Smooth muscle cell of the brain vasculature (primary cell): ENCODE measurements at regions not wholly inside any gene's neighbourhood (a gene's known extent, or its start where the extent isn't known, plus 50 kb on each side); places are given as distances from the start of the nearest gene placed in this dataset.

Source experiments
- DNase-seq: peaks from one replicate; pipeline ENCODE4 v3.0.0-alpha.2; 2012; ENCODE audit warnings: low read depth, low spot score

DNA sequence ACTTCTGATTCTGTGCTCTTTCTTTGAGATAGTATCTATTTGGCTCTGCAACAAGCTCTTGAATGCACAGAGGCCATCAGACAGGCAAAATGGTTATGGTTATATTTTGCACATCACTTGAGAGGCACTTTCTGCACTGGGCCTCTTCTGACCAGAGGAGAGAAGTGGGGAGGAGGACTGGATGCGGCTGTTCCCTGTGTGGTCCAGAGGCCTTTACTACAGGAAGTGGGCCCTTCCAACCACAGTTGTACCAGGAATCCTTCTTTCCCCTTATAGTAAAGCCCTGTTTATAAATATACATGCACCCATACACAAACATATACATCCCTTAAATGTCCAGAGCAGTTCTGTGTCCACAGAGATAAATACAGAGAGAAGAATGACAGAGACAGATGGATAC, 182.7 kb upstream of the HHIP start:
- DNase-seq = no peak

- DNase-seq = no peak
Measured at GRCh38 chr4:144463896-144464295, 182.1 kb upstream of the HHIP start.

DNA sequence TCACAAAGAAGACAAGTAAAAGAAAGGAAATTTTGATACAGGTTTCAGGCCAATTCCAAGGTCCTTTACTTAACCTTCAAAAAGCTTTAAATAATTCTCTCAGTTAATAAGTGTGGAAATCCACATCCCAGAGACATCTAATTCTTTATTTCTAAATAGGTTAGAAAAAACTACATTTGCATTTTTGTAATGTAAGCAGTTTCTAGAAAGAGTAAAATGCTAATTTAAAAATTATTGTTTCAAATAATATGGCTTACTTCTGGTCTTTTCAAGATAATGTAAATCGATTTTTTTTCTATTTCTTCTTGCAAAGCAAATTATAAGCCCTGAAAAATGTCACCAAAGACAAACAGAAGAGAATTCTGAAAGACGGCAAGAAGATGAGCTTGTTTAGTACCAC, 180.4 kb upstream of the HHIP start:
- DNase-seq = no peak

DNA sequence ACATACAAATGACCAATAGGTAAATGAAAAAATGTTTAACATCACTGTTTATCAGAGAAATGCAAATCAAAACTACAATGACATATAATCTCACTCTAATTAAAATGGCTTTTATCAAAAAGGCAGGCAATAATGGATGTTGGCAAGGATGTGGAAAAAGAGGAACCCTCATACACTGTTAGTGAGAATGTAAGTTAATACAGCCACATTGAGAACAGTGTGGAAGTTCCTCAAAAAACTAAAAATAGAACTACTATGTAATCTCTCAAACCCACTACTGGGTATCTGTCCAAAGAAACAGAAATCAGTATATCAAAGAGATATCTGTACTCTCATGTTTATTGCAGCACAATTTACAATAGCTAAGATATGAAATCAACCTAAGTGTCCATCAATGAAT, 165.9 kb upstream of the HHIP start:
- DNase-seq = no peak

DNA sequence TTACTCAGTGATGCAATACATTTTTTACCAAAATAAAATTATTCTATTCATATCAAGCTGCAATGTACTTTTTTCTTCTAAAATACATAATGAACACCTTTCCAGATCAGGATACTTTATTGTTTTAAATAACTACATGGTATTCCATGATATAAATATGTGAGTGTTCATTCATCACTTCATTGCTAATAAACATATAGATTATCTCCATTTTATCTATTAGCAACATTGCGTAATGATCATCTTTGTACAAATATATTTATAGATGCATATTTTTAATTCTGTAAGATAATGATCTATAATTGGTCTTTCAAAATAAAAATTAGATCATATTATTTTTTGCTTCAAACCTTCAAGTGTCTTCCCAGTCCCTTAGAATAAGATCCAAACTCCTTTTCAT, 156.1 kb upstream of the HHIP start:
- DNase-seq = no peak

- no peak for DNase-seq
Measured at GRCh38 chr4:144494280-144494679, 151.7 kb upstream of the HHIP start.

GRCh38 chr4:144495944-144496343, 150.0 kb upstream of the HHIP start:
- DNase-seq = no peak

- DNase-seq = no peak
Measured at GRCh38 chr4:144499777-144500176, 146.2 kb upstream of the HHIP start.

DNA sequence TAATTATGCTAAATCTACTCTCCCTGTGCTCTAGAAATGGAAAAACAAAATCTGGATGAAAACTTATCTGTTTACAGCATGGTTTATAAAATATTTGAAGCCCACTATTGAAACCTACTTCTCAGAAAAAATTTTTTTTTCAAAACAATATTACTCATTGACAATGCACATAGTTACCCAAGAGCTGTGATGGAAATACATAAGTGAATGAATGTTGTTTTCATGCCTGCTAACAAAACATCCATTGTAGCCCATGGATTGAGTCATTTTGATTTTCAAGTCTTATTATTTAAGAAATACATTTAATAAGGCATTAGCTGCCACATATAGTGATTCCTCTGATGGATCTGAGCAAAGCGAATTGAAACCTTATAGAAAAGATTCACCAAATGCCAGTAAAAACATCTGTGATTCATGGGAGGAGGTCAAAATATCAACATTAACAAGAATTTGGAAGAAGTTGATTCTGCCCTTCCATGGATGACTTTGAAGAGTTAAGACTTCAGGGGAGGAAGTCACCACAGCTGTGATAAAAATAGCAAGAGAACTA, 144.7 kb upstream of the HHIP start:
- no peak for DNase-seq

DNA sequence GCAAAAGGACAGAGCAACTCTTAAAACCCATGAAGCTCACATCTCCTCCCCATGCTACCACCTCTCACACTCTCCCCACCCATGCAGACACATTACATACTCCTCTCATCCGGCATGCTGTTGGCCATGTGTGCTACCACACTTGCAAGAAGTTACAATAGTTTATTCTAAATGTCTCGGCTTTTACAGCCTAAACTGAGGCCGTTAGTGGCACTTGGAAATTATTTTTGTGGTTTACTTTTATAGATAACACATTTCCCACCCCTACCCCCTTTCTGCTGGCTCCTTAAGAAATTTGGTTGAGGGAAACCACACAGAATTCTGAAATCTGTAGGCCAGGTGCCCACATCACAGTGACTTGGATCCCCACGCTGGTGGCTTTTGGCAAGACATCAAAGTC, 141.1 kb upstream of the HHIP start:
- DNase-seq = no peak

DNA sequence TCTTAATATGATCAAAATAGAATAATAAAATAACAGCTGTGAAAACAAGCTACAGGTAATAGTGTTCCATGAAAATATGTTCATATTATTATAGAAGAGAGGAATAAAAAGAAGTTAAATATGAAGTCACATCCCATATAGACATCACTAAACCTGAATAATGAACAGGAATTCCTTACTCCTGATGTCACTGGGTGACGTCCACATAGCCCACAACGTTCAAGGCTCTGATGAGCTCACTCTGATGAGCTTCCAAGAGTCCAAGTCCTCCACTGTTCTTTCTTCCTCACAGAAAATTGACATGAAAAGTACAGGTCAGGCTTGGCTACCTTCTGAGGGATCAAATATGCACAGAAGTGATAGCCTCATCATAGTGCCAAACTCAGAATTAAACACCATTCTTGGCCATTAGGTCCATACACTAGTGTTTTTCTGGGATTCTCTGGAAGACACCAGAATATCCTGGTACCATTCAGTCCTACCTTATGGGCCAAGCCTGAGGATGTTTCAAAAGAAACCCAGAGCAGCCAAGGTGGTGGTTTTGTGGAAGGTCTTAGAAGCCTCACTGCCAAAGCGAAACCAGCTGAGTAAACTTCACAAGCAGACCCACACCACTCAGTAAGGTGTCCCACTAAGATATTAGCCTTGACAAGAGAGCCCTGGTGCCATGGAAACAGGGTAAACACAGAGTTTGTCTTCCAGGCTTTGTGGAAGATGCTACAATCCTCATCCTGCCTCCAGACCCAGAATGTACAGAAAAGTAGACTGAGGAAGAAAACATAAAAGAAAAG, 138.4 kb upstream of the HHIP start:
- DNase-seq = no peak

DNA sequence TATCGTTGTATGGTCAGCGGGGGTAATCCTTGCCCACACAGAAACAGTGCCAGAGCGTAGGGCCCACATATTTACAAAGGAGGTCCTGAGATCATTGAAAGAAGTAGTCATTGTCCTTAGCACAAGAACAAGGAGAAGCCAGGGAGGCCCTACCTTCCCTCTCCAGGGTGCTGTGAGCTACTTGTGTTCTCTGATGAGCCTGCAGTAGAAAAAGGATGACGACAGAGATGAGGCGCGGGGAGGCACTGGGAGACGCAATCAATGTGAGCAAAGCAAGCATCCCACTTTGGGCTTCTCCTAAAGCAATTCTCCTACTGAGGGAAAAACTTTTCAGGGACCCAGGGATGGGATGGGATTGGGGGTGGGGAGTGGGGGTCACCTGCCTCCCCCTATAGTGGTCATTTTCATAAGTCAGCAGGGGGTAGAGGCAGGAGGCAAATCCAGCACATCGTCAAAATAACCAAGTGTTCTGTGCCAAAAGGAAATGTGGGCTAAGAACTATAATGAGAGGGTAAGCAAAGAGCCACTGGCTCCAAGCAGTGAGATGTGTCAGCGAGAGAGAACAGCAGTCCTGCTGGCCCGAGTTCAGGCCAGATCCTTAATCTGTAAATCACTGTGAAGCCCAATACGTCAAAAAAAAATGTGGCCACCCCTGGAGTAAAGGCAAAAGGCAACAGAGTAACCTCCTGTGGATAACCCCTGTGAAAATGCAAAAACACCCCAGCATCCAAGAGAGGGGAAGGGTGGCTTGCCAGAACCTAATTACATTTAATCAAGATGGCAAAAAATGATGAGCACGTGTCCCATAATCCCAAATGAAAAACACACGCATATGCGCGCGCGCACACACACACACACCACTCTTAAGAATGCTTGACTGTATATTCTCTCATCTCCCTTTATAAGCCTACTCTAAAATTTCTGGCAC, 136.6 kb upstream of the HHIP start:
- DNase-seq = no peak

DNA sequence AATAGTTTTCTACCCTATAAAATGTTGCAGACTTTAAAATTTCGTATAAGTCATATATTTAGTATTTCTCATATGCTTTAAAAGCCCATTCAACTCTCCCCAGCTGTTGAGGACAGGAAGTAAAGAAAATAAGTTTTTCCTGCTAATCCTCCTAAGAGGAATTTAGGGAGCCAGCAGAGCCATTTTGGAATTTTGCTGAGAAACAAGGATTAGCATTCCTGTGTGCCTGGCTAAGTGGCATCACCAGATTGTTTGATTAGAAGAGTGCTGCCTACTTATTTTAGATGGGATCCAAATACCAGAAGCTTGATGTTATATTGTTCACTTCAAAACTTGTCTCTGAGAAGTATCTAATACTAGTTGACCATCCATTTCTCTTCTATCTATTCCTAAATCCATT, 131.2 kb upstream of the HHIP start:
- DNase-seq = no peak

GRCh38 chr4:144518181-144518895, 127.6 kb upstream of the HHIP start:
- peak; percentile 15 for DNase-seq

DNA sequence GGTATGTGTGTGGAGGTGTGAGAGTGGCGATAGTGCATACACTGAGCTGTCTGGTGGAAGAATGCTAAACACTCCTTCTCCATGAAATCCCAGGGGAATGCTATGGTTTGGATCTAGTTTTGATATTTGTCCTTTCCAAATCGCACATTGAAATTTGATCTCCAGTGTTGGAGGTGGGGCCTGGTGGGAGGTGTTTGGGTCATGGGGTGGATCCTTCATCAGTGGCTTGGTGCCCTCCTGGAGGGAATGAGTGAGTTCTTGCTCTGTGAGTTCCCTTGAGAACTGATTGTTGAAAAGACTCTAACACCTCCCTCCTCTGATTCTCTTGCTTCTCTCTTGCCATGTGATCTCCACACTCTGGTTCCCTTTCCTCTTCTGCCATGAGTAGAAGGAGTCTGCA, 114.1 kb upstream of the HHIP start:
- DNase-seq = no peak

DNA sequence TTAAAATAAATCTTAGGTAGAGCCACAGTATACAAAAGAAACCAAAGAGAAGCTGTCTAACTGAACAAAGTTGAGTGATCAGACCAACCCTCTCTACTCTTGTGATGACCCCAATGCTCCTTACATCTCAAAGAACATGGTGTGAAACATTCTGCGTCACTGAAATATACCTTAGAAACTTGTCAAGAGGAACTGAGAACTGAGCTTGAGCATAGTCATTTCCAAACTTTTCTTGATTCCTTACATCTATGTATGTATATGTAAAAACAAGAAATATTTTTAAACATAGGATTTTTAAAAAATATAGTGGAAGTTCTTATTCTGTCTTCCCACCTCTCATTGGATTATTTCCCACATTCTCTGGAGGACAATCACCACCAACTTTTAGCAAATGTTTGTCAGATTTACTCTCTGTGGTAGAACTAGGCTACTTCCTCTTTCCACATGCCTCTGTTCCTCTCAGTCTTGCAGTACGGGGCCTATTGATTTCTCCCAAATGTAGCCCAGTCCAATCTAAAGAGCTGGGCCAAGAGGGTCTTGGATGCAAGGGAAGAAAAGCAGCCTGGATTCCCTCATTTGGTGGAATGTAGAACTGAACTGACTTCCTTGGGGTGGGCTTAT, 98.2 kb upstream of the HHIP start:
- DNase-seq = no peak

GRCh38 chr4:144556636-144557035, 89.3 kb upstream of the HHIP start:
- DNase-seq = peak; percentile 12

GRCh38 chr4:144557404-144557803, 88.6 kb upstream of the HHIP start:
- no peak for DNase-seq

DNA sequence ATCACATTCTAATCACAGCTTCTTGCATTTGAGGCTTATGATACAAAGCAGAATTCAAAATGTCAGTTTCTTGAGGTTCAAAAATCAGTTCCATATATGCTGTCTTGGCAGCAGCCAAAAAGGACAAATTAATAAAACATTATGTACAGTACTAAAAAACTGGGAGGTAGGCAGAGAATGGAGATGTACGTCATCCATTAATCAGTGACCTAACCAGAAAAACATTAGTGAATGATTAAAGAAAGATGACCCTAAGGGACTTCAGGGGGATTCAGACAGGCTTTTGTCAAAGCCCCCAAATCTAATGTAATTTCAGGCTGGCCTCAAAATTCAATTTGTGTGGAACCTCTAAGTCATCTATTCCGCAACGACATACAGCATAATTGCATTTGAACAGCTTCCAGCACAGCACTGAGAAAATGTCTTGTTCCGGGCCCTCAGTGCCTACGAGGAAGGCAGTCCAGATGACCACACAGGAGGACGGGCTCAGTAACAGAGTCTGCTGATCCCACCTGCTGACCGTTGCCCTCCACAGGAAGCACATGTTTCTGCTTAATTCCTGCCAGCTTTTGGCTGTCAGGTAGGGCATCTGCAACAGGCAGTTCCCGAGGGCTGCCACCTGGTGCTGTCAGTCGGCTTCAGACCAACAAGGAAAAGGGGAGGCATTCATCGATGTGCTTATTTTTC, 83.8 kb upstream of the HHIP start:
- DNase-seq = no peak

DNA sequence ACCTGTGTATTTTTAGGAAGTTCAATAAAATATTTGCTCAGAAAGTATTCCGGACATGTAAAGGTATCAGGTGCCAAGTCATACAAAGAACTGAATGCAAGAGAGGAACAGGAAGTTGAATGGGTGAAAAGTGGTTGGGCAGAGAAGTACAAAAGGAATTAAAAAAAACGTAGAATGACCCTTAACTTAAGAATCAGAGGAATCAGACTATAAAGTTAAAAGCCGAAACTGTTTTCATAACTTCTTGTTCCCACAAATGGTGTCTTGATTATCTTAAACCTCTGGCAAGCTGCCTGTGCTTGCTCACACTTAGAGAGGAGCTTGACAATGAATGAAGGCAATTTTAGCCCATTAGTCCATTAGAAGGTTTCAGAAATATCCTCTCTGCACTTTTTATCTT, 81.6 kb upstream of the HHIP start:
- no peak for DNase-seq
